Lower lobe of right lung (tissue), 2 donors: ENCODE measurements at regions not wholly inside any gene's neighbourhood (a gene's known extent, or its start where the extent isn't known, plus 50 kb on each side); places are given as distances from the start of the nearest gene placed in this dataset.

Experiments
- ATAC-seq, 2 donors: fragments of 200-7000 bp; cut with Tn5 transposase; one replicate each; pipeline ENCODE4 v1.9.1; 2020 to 2022; ENCODE audit warnings: mild to moderate bottlenecking in 2 of 2, moderate library complexity in 2 of 2
- DNase-seq: peaks from one replicate; pipeline ENCODE4 v3.0.0-alpha.2; 2020
- H3K27ac ChIP-seq: fragments of 200-600 bp; one replicate; pipeline ENCODE4 v1.8.0; 2022
- H3K27me3 ChIP-seq: fragments of 200-600 bp; one replicate; pipeline ENCODE4 v1.8.0; 2022; ENCODE audit warnings: low read depth
- H3K36me3 ChIP-seq: fragments of 200-600 bp; one replicate; pipeline ENCODE4 v1.8.0; 2022; ENCODE audit warnings: mild to moderate bottlenecking
- H3K4me1 ChIP-seq: fragments of 200-600 bp; one replicate; pipeline ENCODE4 v1.8.0; 2022
- H3K4me3 ChIP-seq: fragments of 200-600 bp; one replicate; pipeline ENCODE4 v1.8.0; 2022; ENCODE audit warnings: mild to moderate bottlenecking
- H3K9me3 ChIP-seq: fragments of 200-600 bp; one replicate; pipeline ENCODE4 v1.8.0; 2022
- intact Hi-C: fragments of 100-400 bp; cut with DNase I; formaldehyde crosslinking; loops from one replicate; pipeline ENCODE4 v1.11.0; 2022
- TF ChIP-seq, protein P1 (sequence below): fragments of 200-600 bp; IDR thresholded peaks from one replicate; pipeline ENCODE4 v1.8.0; 2022; ENCODE audit warnings: antibody characterized with exemption, mild to moderate bottlenecking
- donor health status: DM: no; HTN: yes; CAD: no; lungs with severe emphysema.

GRCh38 chr10:33093362-33093761 lies 135.3 kb upstream of the ITGB1 start:
- ATAC-seq (no peak), DNase-seq (no peak)
- Histone ChIP-seq H3K36me3 (no peaks in the 10 kb centered on the region), H3K27ac (no peak overlapping the region), H3K27me3 (no peaks in the 10 kb centered on the region), H3K4me3 (no peak overlapping the region), H3K9me3 (peaks cover 5% of the 10 kb centered on the region), H3K4me1 (no peaks in the 10 kb centered on the region)
- intact Hi-C loops: no loop called here
- TF ChIP-seq, protein P1, sequence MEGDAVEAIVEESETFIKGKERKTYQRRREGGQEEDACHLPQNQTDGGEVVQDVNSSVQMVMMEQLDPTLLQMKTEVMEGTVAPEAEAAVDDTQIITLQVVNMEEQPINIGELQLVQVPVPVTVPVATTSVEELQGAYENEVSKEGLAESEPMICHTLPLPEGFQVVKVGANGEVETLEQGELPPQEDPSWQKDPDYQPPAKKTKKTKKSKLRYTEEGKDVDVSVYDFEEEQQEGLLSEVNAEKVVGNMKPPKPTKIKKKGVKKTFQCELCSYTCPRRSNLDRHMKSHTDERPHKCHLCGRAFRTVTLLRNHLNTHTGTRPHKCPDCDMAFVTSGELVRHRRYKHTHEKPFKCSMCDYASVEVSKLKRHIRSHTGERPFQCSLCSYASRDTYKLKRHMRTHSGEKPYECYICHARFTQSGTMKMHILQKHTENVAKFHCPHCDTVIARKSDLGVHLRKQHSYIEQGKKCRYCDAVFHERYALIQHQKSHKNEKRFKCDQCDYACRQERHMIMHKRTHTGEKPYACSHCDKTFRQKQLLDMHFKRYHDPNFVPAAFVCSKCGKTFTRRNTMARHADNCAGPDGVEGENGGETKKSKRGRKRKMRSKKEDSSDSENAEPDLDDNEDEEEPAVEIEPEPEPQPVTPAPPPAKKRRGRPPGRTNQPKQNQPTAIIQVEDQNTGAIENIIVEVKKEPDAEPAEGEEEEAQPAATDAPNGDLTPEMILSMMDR: no peak

- no peak overlapping the region for H3K4me3 ChIP-seq
- ATAC-seq (no peak), DNase-seq (no peak)
- TF ChIP-seq, protein P1: no peak
- H3K27me3 ChIP-seq: no peaks in the 10 kb centered on the region
- H3K36me3 ChIP-seq: no peaks in the 10 kb centered on the region
- intact Hi-C loops: no loop called here
- no peak overlapping the region for H3K27ac ChIP-seq
- H3K4me1 ChIP-seq: no peaks in the 10 kb centered on the region
- peaks cover 5% of the 10 kb centered on the region for H3K9me3 ChIP-seq
Observed at GRCh38 chr10:33092596-33092995, 134.6 kb upstream of the ITGB1 start.

- TF ChIP-seq, protein P1: no peak
Observed at GRCh38 chr10:33091201-33091600, 133.2 kb upstream of the ITGB1 start.

GRCh38 chr10:33088990-33089389 lies 131.0 kb upstream of the ITGB1 start:
- no peaks in the 10 kb centered on the region for H3K4me1 ChIP-seq
- TF ChIP-seq, protein P1: no peak
- no peak overlapping the region for H3K27ac ChIP-seq
- intact Hi-C loops: no loop called here
- no peaks in the 10 kb centered on the region for H3K27me3 ChIP-seq
- no peak for DNase-seq
- no peak for ATAC-seq
- no peaks in the 10 kb centered on the region for H3K9me3 ChIP-seq
- H3K4me3 ChIP-seq: no peak overlapping the region
- no peaks in the 10 kb centered on the region for H3K36me3 ChIP-seq

More at GRCh38 chr10:33091201-33091600, 133.2 kb upstream of the ITGB1 start:
- H3K9me3 ChIP-seq: peaks cover 5% of the 10 kb centered on the region
- ATAC-seq (no peak), DNase-seq (no peak)
- H3K27ac ChIP-seq: no peak overlapping the region
- H3K36me3 ChIP-seq: no peaks in the 10 kb centered on the region
- no peak overlapping the region for H3K4me3 ChIP-seq
- no peaks in the 10 kb centered on the region for H3K27me3 ChIP-seq
- intact Hi-C loops: no loop called here
- H3K4me1 ChIP-seq: no peaks in the 10 kb centered on the region

- DNase-seq (no peak), ATAC-seq (no peak)
- H3K27me3 ChIP-seq: no peaks in the 10 kb centered on the region
- no peak overlapping the region for H3K27ac ChIP-seq
- no peak overlapping the region for H3K4me3 ChIP-seq
- H3K36me3 ChIP-seq: no peaks in the 10 kb centered on the region
- H3K9me3 ChIP-seq: no peaks in the 10 kb centered on the region
- intact Hi-C loops: no loop called here
- H3K4me1 ChIP-seq: no peaks in the 10 kb centered on the region
- TF ChIP-seq, protein P1: no peak
Observed at GRCh38 chr10:33087922-33088321, 129.9 kb upstream of the ITGB1 start.

GRCh38 chr10:33087152-33087551 lies 129.1 kb upstream of the ITGB1 start:
- TF ChIP-seq, protein P1: no peak
- H3K4me3 ChIP-seq: no peak overlapping the region
- H3K4me1 ChIP-seq: no peaks in the 10 kb centered on the region
- H3K27ac ChIP-seq: no peak overlapping the region
- no peaks in the 10 kb centered on the region for H3K9me3 ChIP-seq
- H3K36me3 ChIP-seq: no peaks in the 10 kb centered on the region
- intact Hi-C loops: no loop called here
- DNase-seq (no peak), ATAC-seq (no peak)
- H3K27me3 ChIP-seq: no peaks in the 10 kb centered on the region
